Type B pancreatic cell (in vitro differentiated cells): ENCODE measurements at regions not wholly inside any gene's neighbourhood (a gene's known extent, or its start where the extent isn't known, plus 50 kb on each side); places are given as distances from the start of the nearest gene placed in this dataset.

ENCODE experiments used
- DNase-seq: peaks from one replicate; pipeline ENCODE4 v3.0.0; 2021; ENCODE audit warnings: mixed read lengths; ENCODE audit not compliant: unreplicated experiment; ENCODE audit errors: extremely low spot score
- H3K27ac Mint-ChIP-seq: 2 replicates; pipeline ENCODE4 v1.8.0; 2021; ENCODE audit warnings: mild to moderate bottlenecking, mixed read lengths
- H3K27me3 Mint-ChIP-seq: 2 replicates; pipeline ENCODE4 v1.8.0; 2021; ENCODE audit warnings: mixed read lengths
- H3K36me3 Mint-ChIP-seq: 2 replicates; pipeline ENCODE4 v1.8.0; 2021; ENCODE audit warnings: mixed read lengths
- H3K4me1 Mint-ChIP-seq: one replicate; pipeline ENCODE4 v1.8.0; 2021; ENCODE audit warnings: mixed read lengths; ENCODE audit not compliant: unreplicated experiment
- H3K4me3 Mint-ChIP-seq: 2 replicates; pipeline ENCODE4 v1.8.0; 2021; ENCODE audit warnings: mild to moderate bottlenecking, mixed read lengths
- H3K9me3 Mint-ChIP-seq: 2 replicates; pipeline ENCODE4 v1.8.0; 2021; ENCODE audit warnings: mixed read lengths
- CTCF ChIP-seq: fragments of 200-600 bp; sonication (generic); conservative IDR thresholded peaks from 2 replicates; pipeline ENCODE4 v1.5.0; 2021; ENCODE audit warnings: antibody characterized with exemption, mild to moderate bottlenecking

- Mint-ChIP-seq H3K27me3 (no peaks in the 10 kb centered on the region), H3K4me3 (no peak overlapping the region), H3K27ac (no peak overlapping the region), H3K9me3 (peaks cover 8% of the 10 kb centered on the region), H3K4me1 (peaks cover 17% of the 10 kb centered on the region), H3K36me3 (no peaks in the 10 kb centered on the region)
- DNase-seq = no peak
- TF ChIP-seq CTCF = no peak
These were observed 458.4 kb downstream of the CD83 start for GRCh38 chr6:14575961-14576360.

- no peak for DNase-seq
- H3K36me3 Mint-ChIP-seq = no peaks in the 10 kb centered on the region
- peaks cover 14% of the 10 kb centered on the region for H3K4me1 Mint-ChIP-seq
- no peak for TF ChIP-seq CTCF
- no peaks in the 10 kb centered on the region for H3K27me3 Mint-ChIP-seq
- peaks cover 13% of the 10 kb centered on the region for H3K9me3 Mint-ChIP-seq
- H3K4me3 Mint-ChIP-seq = no peak overlapping the region
- no peak overlapping the region for H3K27ac Mint-ChIP-seq
These were observed 461.4 kb downstream of the CD83 start for GRCh38 chr6:14578994-14579393.

- Mint-ChIP-seq H3K4me3 (no peak overlapping the region), H3K4me1 (peaks cover 13% of the 10 kb centered on the region), H3K27ac (no peak overlapping the region), H3K9me3 (peaks cover 8% of the 10 kb centered on the region), H3K36me3 (no peaks in the 10 kb centered on the region), H3K27me3 (no peaks in the 10 kb centered on the region)
- DNase-seq = no peak
- no peak for TF ChIP-seq CTCF
These were observed 465.2 kb downstream of the CD83 start for GRCh38 chr6:14582749-14583148.

GRCh38 chr6:14583826-14584225, 466.3 kb downstream of the CD83 start:
- DNase-seq = no peak
- peaks cover 3% of the 10 kb centered on the region for H3K27me3 Mint-ChIP-seq

GRCh38 chr6:14584450-14584849, 466.9 kb downstream of the CD83 start:
- peaks cover 10% of the 10 kb centered on the region for H3K9me3 Mint-ChIP-seq
- peaks cover 13% of the 10 kb centered on the region for H3K4me1 Mint-ChIP-seq
- H3K4me3 Mint-ChIP-seq = no peak overlapping the region
- peak; percentile 15 for TF ChIP-seq CTCF
- no peak overlapping the region for H3K27ac Mint-ChIP-seq
- no peaks in the 10 kb centered on the region for H3K36me3 Mint-ChIP-seq
- H3K27me3 Mint-ChIP-seq = peaks cover 4% of the 10 kb centered on the region
- DNase-seq = no peak

More at GRCh38 chr6:14583826-14584225, 466.3 kb downstream of the CD83 start:
- no peak for TF ChIP-seq CTCF
- Mint-ChIP-seq H3K36me3 (no peaks in the 10 kb centered on the region), H3K4me1 (peaks cover 13% of the 10 kb centered on the region), H3K9me3 (peaks cover 8% of the 10 kb centered on the region), H3K4me3 (no peak overlapping the region), H3K27ac (no peak overlapping the region)

GRCh38 chr6:14585689-14586088, 468.1 kb downstream of the CD83 start:
- no peak for DNase-seq
- Mint-ChIP-seq H3K27me3 (peaks cover 7% of the 10 kb centered on the region), H3K9me3 (peaks cover 10% of the 10 kb centered on the region), H3K4me3 (no peak overlapping the region), H3K36me3 (no peaks in the 10 kb centered on the region), H3K27ac (no peak overlapping the region), H3K4me1 (peaks cover 13% of the 10 kb centered on the region)
- TF ChIP-seq CTCF = no peak
